B cell (primary cell): ENCODE measurements at regions not wholly inside any gene's neighbourhood (a gene's known extent, or its start where the extent isn't known, plus 50 kb on each side); places are given as distances from the start of the nearest gene placed in this dataset.

Source experiments
- ATAC-seq: fragments of 200-7000 bp; cut with Tn5 transposase; one replicate; pipeline ENCODE4 v1.10.0; 2021; ENCODE audit warnings: low read depth, mild to moderate bottlenecking, moderate number of reproducible peaks, moderate library complexity
- CTCF ChIA-PET: fragments of 350-600 bp; sonication (Branson Sonifier 250); formaldehyde crosslinking; loops from one replicate; lab custom pipeline; 2021; ENCODE audit warnings: antibody characterized with exemption, inconsistent platforms; lab: Charles Lee
- POLR2A ChIA-PET: fragments of 350-600 bp; sonication (Branson Sonifier 250); formaldehyde crosslinking; loops from one replicate; lab custom pipeline; 2021; ENCODE audit warnings: antibody characterized with exemption; lab: Charles Lee
- DNase-seq: peaks from one replicate; pipeline ENCODE4 v3.0.0; 2013
- H2AFZ ChIP-seq: 2 replicates; pipeline ENCODE4 v1.6.1; 2012; ENCODE audit warnings: mild to moderate bottlenecking, low read depth, low read length; ENCODE audit not compliant: insufficient read depth, poor library complexity, severe bottlenecking
- H3K27ac ChIP-seq, 2 donors: 1 replicate in 1 of 2; 2 replicates in 1 of 2; pipeline ENCODE4 v1.5.1; 2012 to 2013; ENCODE audit warnings: low read length in 2 of 2, mild to moderate bottlenecking in 2 of 2, moderate library complexity in 1 of 2
- H3K27me3 ChIP-seq, 4 experiments: fragments of 200-600 bp in 1 of 4; sonication (generic) in 1 of 4; replicated peaks in 1 of 4; 1 replicate in 2 of 4; 2 replicates in 2 of 4; pipeline versions ENCODE4 v1.6.1 to v1.7.0; 2013 to 2016; ENCODE audit warnings: low read length in 3 of 4, mild to moderate bottlenecking in 2 of 4, mixed read lengths in 1 of 4, moderate library complexity in 1 of 4; ENCODE audit not compliant: insufficient read depth in 4 of 4, control insufficient read depth in 3 of 4; ENCODE audit errors: control extremely low read depth in 1 of 4
- H3K36me3 ChIP-seq, 2 experiments: replicated peaks in 1 of 2; 1 replicate in 1 of 2; 2 replicates in 1 of 2; pipeline versions ENCODE4 v1.6.1 to v1.7.1; 2013; ENCODE audit warnings: low read length in 1 of 2; ENCODE audit not compliant: insufficient read depth in 2 of 2, control insufficient read depth in 1 of 2; ENCODE audit errors: control extremely low read depth in 1 of 2, extremely low read depth in 1 of 2
- H3K4me1 ChIP-seq, 2 donors: fragments of 200-600 bp in 1 of 2; sonication (generic) in 1 of 2; 1 replicate in 1 of 2; 2 replicates in 1 of 2; pipeline versions ENCODE4 v1.5.1 to v1.6.1; 2013 to 2017; ENCODE audit warnings: low read length in 2 of 2; ENCODE audit not compliant: control insufficient read depth in 2 of 2, insufficient read depth in 2 of 2
- H3K4me2 ChIP-seq: replicated peaks from 2 replicates; pipeline ENCODE3; 2012; ENCODE audit warnings: mild to moderate bottlenecking, low read depth, low read length; ENCODE audit not compliant: poor library complexity, severe bottlenecking
- H3K4me3 ChIP-seq, 5 experiments: fragments of 200-600 bp in 1 of 5; sonication (generic) in 1 of 5; 1 replicate in 3 of 5; 2 replicates in 2 of 5; pipeline versions ENCODE4 v1.5.1 to v1.7.0; 2011 to 2016; ENCODE audit warnings: low read length in 4 of 5, mild to moderate bottlenecking in 4 of 5, low read depth in 2 of 5, control low read depth in 1 of 5, moderate library complexity in 1 of 5; ENCODE audit not compliant: insufficient read depth in 1 of 5; ENCODE audit errors: control extremely low read depth in 1 of 5, extremely low read depth in 1 of 5
- H3K79me2 ChIP-seq: fragments of 200-600 bp; sonication (generic); one replicate; pipeline ENCODE4 v1.6.0; 2016; ENCODE audit warnings: low read length; ENCODE audit not compliant: control insufficient read depth, insufficient read depth
- H3K9ac ChIP-seq: fragments of 200-600 bp; sonication (generic); 2 replicates; pipeline ENCODE4 v1.6.1; 2017; ENCODE audit warnings: mild to moderate bottlenecking, low read length, moderate library complexity
- H3K9me3 ChIP-seq, 3 donors: one replicate each; pipeline versions ENCODE4 v1.6.1 to v1.7.1; 2013; ENCODE audit warnings: low read length in 2 of 3; ENCODE audit not compliant: control insufficient read depth in 2 of 3, insufficient read depth in 1 of 3; ENCODE audit errors: control extremely low read depth in 1 of 3
- H4K20me1 ChIP-seq: 2 replicates; pipeline ENCODE4 v1.6.0; 2012; ENCODE audit warnings: mild to moderate bottlenecking, low read length; ENCODE audit not compliant: insufficient read depth, control insufficient read depth, poor library complexity, severe bottlenecking
- H3K27ac Mint-ChIP-seq: one replicate; pipeline ENCODE4 v1.8.0; 2021; ENCODE audit warnings: mixed read lengths
- H3K27me3 Mint-ChIP-seq: one replicate; pipeline ENCODE4 v1.8.0; 2021; ENCODE audit warnings: mixed read lengths
- H3K4me1 Mint-ChIP-seq: one replicate; pipeline ENCODE4 v1.8.0; 2021; ENCODE audit warnings: mixed read lengths
- H3K4me3 Mint-ChIP-seq: one replicate; pipeline ENCODE4 v1.8.0; 2021; ENCODE audit warnings: mixed read lengths
- H3K9me3 Mint-ChIP-seq: one replicate; pipeline ENCODE4 v1.8.0; 2022; ENCODE audit warnings: mixed read lengths; ENCODE audit not compliant: insufficient read depth
- EZH2 ChIP-seq: IDR thresholded peaks from 2 replicates; pipeline ENCODE4 v1.6.1; 2012; ENCODE audit warnings: borderline replicate concordance, low read depth, mild to moderate bottlenecking, moderate library complexity, low read length; ENCODE audit not compliant: insufficient read depth, poor library complexity, severe bottlenecking
- WGBS: methylation state at CpG from one replicate; pipeline ENCODE4 v1.1.5; 2013; ENCODE audit warnings: missing lambda C conversion rate; ENCODE audit not compliant: insufficient coverage; 5-methylcytosine and 5-hydroxymethylcytosine counted together
- intact Hi-C: fragments of 100-400 bp; cut with micrococcal nuclease; formaldehyde crosslinking; loops from one replicate; pipeline ENCODE4 v1.10.0; 2022
- TF ChIP-seq, protein P1 (sequence below): fragments of 200-600 bp; IDR thresholded peaks from one replicate; pipeline ENCODE4 v1.8.0; 2022; ENCODE audit warnings: antibody characterized with exemption, mild to moderate bottlenecking

DNA sequence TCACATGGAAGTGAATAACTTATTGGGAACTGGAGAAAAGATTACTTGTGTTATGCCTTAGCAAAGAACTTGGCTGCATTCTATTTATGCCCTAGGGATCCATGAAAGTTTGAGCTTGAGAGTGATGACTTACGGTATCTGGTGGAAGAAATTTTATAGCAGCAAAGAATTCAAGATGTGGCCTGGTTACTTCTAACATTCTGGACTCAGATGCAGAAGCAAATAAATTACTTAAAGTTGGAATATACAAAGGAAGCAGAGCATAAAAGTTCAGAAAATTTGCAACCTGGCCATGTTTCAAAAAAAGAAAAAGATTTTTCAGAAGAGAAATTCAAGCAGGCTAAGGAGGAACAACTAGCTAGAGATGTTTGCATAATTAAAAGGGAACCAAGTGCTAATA, 252.3 kb upstream of the WDFY3 start:
- H3K4me3 Mint-ChIP-seq = no peak overlapping the region
- no peak overlapping the region for H3K27ac Mint-ChIP-seq

DNA sequence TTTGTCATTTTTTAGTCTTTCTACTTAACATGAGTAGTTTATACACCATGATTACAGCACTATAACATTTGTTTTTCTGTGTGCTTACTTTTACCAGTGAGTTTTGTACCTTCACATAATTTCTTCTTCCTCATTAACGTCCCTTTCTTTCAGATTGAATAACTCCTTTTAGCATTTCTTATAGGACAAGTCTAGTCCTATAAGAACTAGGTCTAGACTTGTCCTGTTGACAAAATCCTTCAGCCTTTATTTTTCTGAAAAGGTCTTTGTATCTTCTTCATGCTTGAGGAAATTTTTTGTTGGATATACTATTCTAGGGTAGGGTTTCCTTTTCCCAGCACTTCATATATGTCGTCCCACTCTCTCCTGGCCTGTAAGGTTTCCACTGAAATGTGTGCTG, 253.3 kb upstream of the ARHGAP24 start:
- H3K4me2 ChIP-seq = no peak overlapping the region

More for the DNA sequence above, 252.3 kb upstream of the WDFY3 start:
- no peaks in the 10 kb centered on the region for H3K4me1 Mint-ChIP-seq
- TF ChIP-seq EZH2 = no peak
- TF ChIP-seq, protein P1, sequence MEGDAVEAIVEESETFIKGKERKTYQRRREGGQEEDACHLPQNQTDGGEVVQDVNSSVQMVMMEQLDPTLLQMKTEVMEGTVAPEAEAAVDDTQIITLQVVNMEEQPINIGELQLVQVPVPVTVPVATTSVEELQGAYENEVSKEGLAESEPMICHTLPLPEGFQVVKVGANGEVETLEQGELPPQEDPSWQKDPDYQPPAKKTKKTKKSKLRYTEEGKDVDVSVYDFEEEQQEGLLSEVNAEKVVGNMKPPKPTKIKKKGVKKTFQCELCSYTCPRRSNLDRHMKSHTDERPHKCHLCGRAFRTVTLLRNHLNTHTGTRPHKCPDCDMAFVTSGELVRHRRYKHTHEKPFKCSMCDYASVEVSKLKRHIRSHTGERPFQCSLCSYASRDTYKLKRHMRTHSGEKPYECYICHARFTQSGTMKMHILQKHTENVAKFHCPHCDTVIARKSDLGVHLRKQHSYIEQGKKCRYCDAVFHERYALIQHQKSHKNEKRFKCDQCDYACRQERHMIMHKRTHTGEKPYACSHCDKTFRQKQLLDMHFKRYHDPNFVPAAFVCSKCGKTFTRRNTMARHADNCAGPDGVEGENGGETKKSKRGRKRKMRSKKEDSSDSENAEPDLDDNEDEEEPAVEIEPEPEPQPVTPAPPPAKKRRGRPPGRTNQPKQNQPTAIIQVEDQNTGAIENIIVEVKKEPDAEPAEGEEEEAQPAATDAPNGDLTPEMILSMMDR = no peak
- no peak for DNase-seq
- H4K20me1 ChIP-seq = no peaks in the 10 kb centered on the region
- intact Hi-C loops = no loop called here
- ChIA-PET CTCF (no interaction called here), POLR2A (no interaction called here)
- peaks cover 0 to 14% (median 10%) of the 10 kb centered on the region in 3 donors for H3K9me3 ChIP-seq
- H2AFZ ChIP-seq = no peak overlapping the region
- no peak overlapping the region for H3K4me2 ChIP-seq
- no peak overlapping the region for H3K9ac ChIP-seq
- peaks cover 6% of the 10 kb centered on the region for H3K9me3 Mint-ChIP-seq
- H3K27me3 Mint-ChIP-seq = peaks cover 7% of the 10 kb centered on the region
- H3K4me3 ChIP-seq = no peak overlapping the region
- H3K79me2 ChIP-seq = no peaks in the 10 kb centered on the region
- no peaks in the 10 kb centered on the region for H3K4me1 ChIP-seq
- no CpG with 5 or more reads among the region's 1 CpG for WGBS
- no peak for ATAC-seq
- no peak overlapping the region for H3K27ac ChIP-seq
- H3K27me3 ChIP-seq = no peaks in the 10 kb centered on the region
- H3K36me3 ChIP-seq = no peaks in the 10 kb centered on the region

More for the DNA sequence above, 253.3 kb upstream of the ARHGAP24 start:
- ATAC-seq (no peak), DNase-seq (no peak)
- no CpG with 5 or more reads among the region's 2 CpGs for WGBS
- no peak overlapping the region for H3K27ac Mint-ChIP-seq
- H3K4me1 ChIP-seq = no peaks in the 10 kb centered on the region
- H3K27me3 ChIP-seq = no peaks in the 10 kb centered on the region
- H3K4me1 Mint-ChIP-seq = no peaks in the 10 kb centered on the region
- POLR2A ChIA-PET = no interaction called here
- no peaks in the 10 kb centered on the region for H3K36me3 ChIP-seq
- CTCF ChIA-PET = no interaction called here
- H3K9me3 ChIP-seq = peaks cover 0 to 11% (median 9%) of the 10 kb centered on the region in 3 donors
- H2AFZ ChIP-seq = no peak overlapping the region
- intact Hi-C loops = no loop called here
- no peak for TF ChIP-seq EZH2
- TF ChIP-seq, protein P1 = no peak
- H3K9me3 Mint-ChIP-seq = peaks cover 6% of the 10 kb centered on the region
- H3K27ac ChIP-seq = no peak overlapping the region
- H3K27me3 Mint-ChIP-seq = peaks cover 8% of the 10 kb centered on the region
- no peaks in the 10 kb centered on the region for H4K20me1 ChIP-seq
- no peaks in the 10 kb centered on the region for H3K79me2 ChIP-seq
- H3K9ac ChIP-seq = no peak overlapping the region
- no peak overlapping the region for H3K4me3 ChIP-seq
- no peak overlapping the region for H3K4me3 Mint-ChIP-seq
